Gastrocnemius medialis (tissue), 4 donors: ENCODE measurements at regions not wholly inside any gene's neighbourhood (a gene's known extent, or its start where the extent isn't known, plus 50 kb on each side); places are given as distances from the start of the nearest gene placed in this dataset.

Source experiments
- ATAC-seq, 2 donors: fragments of 150-250 bp; one replicate each; pipeline ENCODE4 v1.9.1; 2016
- DNase-seq, 2 donors: peaks; one replicate each; pipeline ENCODE4 v3.0.0-alpha.2; 2019
- H3K27ac ChIP-seq, 4 donors: fragments of 200-600 bp; sonication (generic); 1 replicate in 1 of 4; 2 replicates in 3 of 4; pipeline ENCODE4 v1.5.1; 2016 to 2018; ENCODE audit warnings: mild to moderate bottlenecking in 2 of 4, moderate library complexity in 1 of 4
- H3K27me3 ChIP-seq, 3 donors: fragments of 200-600 bp; sonication (generic) in 2 of 3; 1 replicate in 1 of 3; 2 replicates in 2 of 3; pipeline versions ENCODE4 v1.5.1 to v1.6.0; 2016 to 2019; ENCODE audit warnings: mild to moderate bottlenecking in 1 of 3, moderate library complexity in 1 of 3
- H3K36me3 ChIP-seq, 2 donors: fragments of 200-600 bp; sonication (generic) in 1 of 2; one replicate each; pipeline ENCODE4 v1.5.1; 2017 to 2018
- H3K4me1 ChIP-seq, 2 donors: fragments of 200-600 bp; sonication (generic) in 1 of 2; one replicate each; pipeline ENCODE4 v1.5.1; 2016 to 2017; ENCODE audit warnings: mild to moderate bottlenecking in 2 of 2
- H3K4me3 ChIP-seq, 4 donors: fragments of 200-600 bp; sonication (generic) in 3 of 4; 1 replicate in 1 of 4; 2 replicates in 3 of 4; pipeline ENCODE4 v1.5.1; 2016 to 2019; ENCODE audit warnings: mild to moderate bottlenecking in 2 of 4
- H3K9me3 ChIP-seq, 3 donors: fragments of 200-600 bp; sonication (generic) in 2 of 3; 1 replicate in 1 of 3; 2 replicates in 2 of 3; pipeline ENCODE4 v1.5.1; 2016 to 2019
- CTCF ChIP-seq, 5 experiments: fragments of 450-650 bp in 3 of 5; fragments of 200-600 bp in 2 of 5; sonication (generic) in 2 of 5; IDR thresholded peaks in 4 of 5; conservative IDR thresholded peaks in 1 of 5; 1 replicate in 4 of 5; 2 replicates in 1 of 5; pipeline ENCODE4 v1.5.1; 2016 to 2019; ENCODE audit warnings: antibody characterized with exemption in 5 of 5, mild to moderate bottlenecking in 3 of 5, moderate library complexity in 3 of 5
- POLR2A ChIP-seq, 2 donors: fragments of 450-650 bp; IDR thresholded peaks; one replicate each; pipeline ENCODE4 v1.6.1; 2017; ENCODE audit warnings: antibody characterized with exemption in 2 of 2, mild to moderate bottlenecking in 2 of 2, moderate library complexity in 2 of 2
- in situ Hi-C, 4 donors: fragments of 200-750 bp; cut with MboI; loops; one replicate each; pipeline versions ENCODE4 v1.15.0 to v1.8.0; 2017; ENCODE audit warnings: low sequenced_read_pairs in 4 of 4
- intact Hi-C: fragments of 100-400 bp; cut with DNase I; formaldehyde crosslinking; loops from one replicate; pipeline ENCODE4 v1.15.1; 2023; ENCODE audit warnings: low total_unique reads

GRCh38 chr10:43976292-43976691 lies 327.6 kb upstream of the ZNF32 start:
- DNase-seq, result no peak
- Histone ChIP-seq H3K27ac (no peak overlapping the region), H3K36me3 (no peaks in the 10 kb centered on the region), H3K9me3 (no peaks in the 10 kb centered on the region), H3K27me3 (no peaks in the 10 kb centered on the region), H3K4me3 (no peak overlapping the region), H3K4me1 (no peaks in the 10 kb centered on the region)
- intact Hi-C loops (no loop called here), in situ Hi-C loops (no loop called here)
- TF ChIP-seq CTCF (IDR thresholded peaks at IDR 0.05 in 4 of 5, conservative IDR thresholded peaks at IDR 0.05 in 1 of 5), result no peak
- TF ChIP-seq POLR2A (IDR thresholded peaks at IDR 0.05), result no peak
- no peak for ATAC-seq

GRCh38 chr10:43973801-43974200 lies 325.1 kb upstream of the ZNF32 start:
- TF ChIP-seq CTCF (IDR thresholded peaks at IDR 0.05 in 4 of 5, conservative IDR thresholded peaks at IDR 0.05 in 1 of 5), result no peak
- ATAC-seq, result no peak
- H3K27me3 ChIP-seq, result no peaks in the 10 kb centered on the region

GRCh38 chr10:43972976-43973647 lies 324.4 kb upstream of the ZNF32 start:
- ATAC-seq (no peak), DNase-seq (no peak)
- Histone ChIP-seq H3K4me1 (no peaks in the 10 kb centered on the region), H3K9me3 (no peaks in the 10 kb centered on the region), H3K27ac (no peak overlapping the region), H3K36me3 (no peaks in the 10 kb centered on the region), H3K4me3 (no peak overlapping the region), H3K27me3 (no peaks in the 10 kb centered on the region)
- TF ChIP-seq POLR2A (IDR thresholded peaks at IDR 0.05) (no peak), CTCF (IDR thresholded peaks at IDR 0.05 in 4 of 5, conservative IDR thresholded peaks at IDR 0.05 in 1 of 5) (no peak)
- in situ Hi-C loops, result no loop called here
- intact Hi-C loops, result no loop called here

More at GRCh38 chr10:43973801-43974200, 325.1 kb upstream of the ZNF32 start:
- H3K9me3 ChIP-seq, result no peaks in the 10 kb centered on the region
- in situ Hi-C loops, result no loop called here
- H3K27ac ChIP-seq, result no peak overlapping the region
- H3K4me1 ChIP-seq, result no peaks in the 10 kb centered on the region
- intact Hi-C loops, result no loop called here
- H3K4me3 ChIP-seq, result no peak overlapping the region
- DNase-seq, result no peak
- H3K36me3 ChIP-seq, result no peaks in the 10 kb centered on the region

- Histone ChIP-seq H3K36me3 (no peaks in the 10 kb centered on the region), H3K4me1 (no peaks in the 10 kb centered on the region), H3K27ac (no peak overlapping the region), H3K27me3 (no peaks in the 10 kb centered on the region), H3K4me3 (no peak overlapping the region), H3K9me3 (no peaks in the 10 kb centered on the region)
- ATAC-seq (no peak), DNase-seq (no peak)
- intact Hi-C loops, result no loop called here
- TF ChIP-seq CTCF (IDR thresholded peaks at IDR 0.05 in 4 of 5, conservative IDR thresholded peaks at IDR 0.05 in 1 of 5), result no peak
- TF ChIP-seq POLR2A (IDR thresholded peaks at IDR 0.05), result no peak
- in situ Hi-C loops, result no loop called here
These were observed 323.3 kb upstream of the ZNF32 start for GRCh38 chr10:43971981-43972380.

GRCh38 chr10:43971306-43971705 lies 322.6 kb upstream of the ZNF32 start:
- in situ Hi-C loops, result no loop called here
- no peaks in the 10 kb centered on the region for H3K27me3 ChIP-seq
- DNase-seq, result no peak
- ATAC-seq, result no peak
- intact Hi-C loops, result no loop called here
- H3K36me3 ChIP-seq, result no peaks in the 10 kb centered on the region
- no peak overlapping the region for H3K4me3 ChIP-seq
- H3K4me1 ChIP-seq, result no peaks in the 10 kb centered on the region
- TF ChIP-seq POLR2A (IDR thresholded peaks at IDR 0.05) (no peak), CTCF (IDR thresholded peaks at IDR 0.05 in 4 of 5, conservative IDR thresholded peaks at IDR 0.05 in 1 of 5) (no peak)
- no peaks in the 10 kb centered on the region for H3K9me3 ChIP-seq
- no peak overlapping the region for H3K27ac ChIP-seq
